Liver (tissue), 3 donors: ENCODE measurements at regions not wholly inside any gene's neighbourhood (a gene's known extent, or its start where the extent isn't known, plus 50 kb on each side); places are given as distances from the start of the nearest gene placed in this dataset.

ENCODE experiments used
- FOXA1 ChIP-seq: IDR thresholded peaks from 2 replicates; pipeline ENCODE4 v1.6.1; 2016; ENCODE audit warnings: antibody characterized with exemption
- RAD21 ChIP-seq, 2 donors: IDR thresholded peaks; 2 replicates each; pipeline ENCODE4 v1.6.1; 2016; ENCODE audit warnings: antibody characterized with exemption in 2 of 2, mild to moderate bottlenecking in 2 of 2
- SP1 ChIP-seq: IDR thresholded peaks from 2 replicates; pipeline ENCODE4 v1.6.1; 2018; ENCODE audit warnings: antibody characterized with exemption, mild to moderate bottlenecking
- TAF1 ChIP-seq: conservative IDR thresholded peaks from 2 replicates; pipeline ENCODE4 v1.6.1; 2016; ENCODE audit warnings: antibody characterized with exemption, mild to moderate bottlenecking
- TF ChIP-seq, protein P1 (sequence below): fragments of 150-350 bp; IDR thresholded peaks from 2 replicates; pipeline ENCODE4 v1.5.1; 2017; ENCODE audit warnings: improper control_type of control experiment, low read depth, low read length; ENCODE audit not compliant: missing input control
- TF ChIP-seq, protein P2 (sequence below): IDR thresholded peaks from 2 replicates; pipeline ENCODE4 v1.6.1; 2016; ENCODE audit warnings: antibody characterized with exemption
- donor health status: healthy.
- donor health status: healthy.

DNA sequence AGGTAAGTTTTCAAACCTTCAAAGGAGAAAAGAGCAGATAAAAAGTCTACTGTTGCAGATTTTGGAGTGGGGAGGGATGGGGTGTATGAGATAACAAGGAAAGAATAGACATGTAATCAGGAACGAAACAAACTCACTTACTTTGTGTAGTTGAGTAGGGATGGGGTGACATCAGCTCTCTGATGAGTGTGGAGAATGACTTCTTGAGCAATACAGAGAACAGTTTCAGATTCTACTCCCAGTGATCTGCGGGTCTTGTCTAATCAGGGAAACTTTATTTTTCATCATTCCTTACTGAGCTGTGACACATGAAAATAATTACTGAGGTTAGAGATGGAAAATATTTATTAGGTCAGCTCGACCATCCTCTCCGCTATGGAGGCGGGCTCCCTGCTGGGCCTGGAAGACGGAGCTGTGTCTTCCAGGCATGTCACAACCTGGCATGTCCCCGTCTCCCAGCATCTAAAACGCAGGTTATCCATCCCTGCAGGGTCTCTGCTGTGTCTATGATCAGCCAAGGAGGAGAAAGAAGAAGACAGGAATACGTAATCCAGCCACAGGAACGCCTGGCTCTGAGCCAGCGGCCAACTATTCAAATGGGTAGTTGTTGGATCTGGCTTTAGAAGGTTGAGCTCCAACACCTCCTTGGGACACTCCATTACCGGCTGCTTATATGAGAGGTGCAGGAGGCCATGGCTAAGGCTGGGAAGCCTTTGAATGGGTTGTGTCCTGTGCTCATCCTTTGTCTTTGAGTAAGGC is 99.0 kb upstream of the SATB2 start:
- no peak for TF ChIP-seq TAF1
- TF ChIP-seq, protein P1, sequence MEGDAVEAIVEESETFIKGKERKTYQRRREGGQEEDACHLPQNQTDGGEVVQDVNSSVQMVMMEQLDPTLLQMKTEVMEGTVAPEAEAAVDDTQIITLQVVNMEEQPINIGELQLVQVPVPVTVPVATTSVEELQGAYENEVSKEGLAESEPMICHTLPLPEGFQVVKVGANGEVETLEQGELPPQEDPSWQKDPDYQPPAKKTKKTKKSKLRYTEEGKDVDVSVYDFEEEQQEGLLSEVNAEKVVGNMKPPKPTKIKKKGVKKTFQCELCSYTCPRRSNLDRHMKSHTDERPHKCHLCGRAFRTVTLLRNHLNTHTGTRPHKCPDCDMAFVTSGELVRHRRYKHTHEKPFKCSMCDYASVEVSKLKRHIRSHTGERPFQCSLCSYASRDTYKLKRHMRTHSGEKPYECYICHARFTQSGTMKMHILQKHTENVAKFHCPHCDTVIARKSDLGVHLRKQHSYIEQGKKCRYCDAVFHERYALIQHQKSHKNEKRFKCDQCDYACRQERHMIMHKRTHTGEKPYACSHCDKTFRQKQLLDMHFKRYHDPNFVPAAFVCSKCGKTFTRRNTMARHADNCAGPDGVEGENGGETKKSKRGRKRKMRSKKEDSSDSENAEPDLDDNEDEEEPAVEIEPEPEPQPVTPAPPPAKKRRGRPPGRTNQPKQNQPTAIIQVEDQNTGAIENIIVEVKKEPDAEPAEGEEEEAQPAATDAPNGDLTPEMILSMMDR = no peak
- TF ChIP-seq, protein P2, sequence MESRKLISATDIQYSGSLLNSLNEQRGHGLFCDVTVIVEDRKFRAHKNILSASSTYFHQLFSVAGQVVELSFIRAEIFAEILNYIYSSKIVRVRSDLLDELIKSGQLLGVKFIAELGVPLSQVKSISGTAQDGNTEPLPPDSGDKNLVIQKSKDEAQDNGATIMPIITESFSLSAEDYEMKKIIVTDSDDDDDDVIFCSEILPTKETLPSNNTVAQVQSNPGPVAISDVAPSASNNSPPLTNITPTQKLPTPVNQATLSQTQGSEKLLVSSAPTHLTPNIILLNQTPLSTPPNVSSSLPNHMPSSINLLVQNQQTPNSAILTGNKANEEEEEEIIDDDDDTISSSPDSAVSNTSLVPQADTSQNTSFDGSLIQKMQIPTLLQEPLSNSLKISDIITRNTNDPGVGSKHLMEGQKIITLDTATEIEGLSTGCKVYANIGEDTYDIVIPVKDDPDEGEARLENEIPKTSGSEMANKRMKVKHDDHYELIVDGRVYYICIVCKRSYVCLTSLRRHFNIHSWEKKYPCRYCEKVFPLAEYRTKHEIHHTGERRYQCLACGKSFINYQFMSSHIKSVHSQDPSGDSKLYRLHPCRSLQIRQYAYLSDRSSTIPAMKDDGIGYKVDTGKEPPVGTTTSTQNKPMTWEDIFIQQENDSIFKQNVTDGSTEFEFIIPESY = no peak
- TF ChIP-seq SP1 = no peak
- no peak for TF ChIP-seq RAD21 (IDR thresholded peaks at IDR 0.05)
- no peak for TF ChIP-seq FOXA1
